HG03159 (cell line): ENCODE measurements at regions not wholly inside any gene's neighbourhood (a gene's known extent, or its start where the extent isn't known, plus 50 kb on each side); places are given as distances from the start of the nearest gene placed in this dataset.

Experiments
- ATAC-seq: cut with Tn5 transposase; IDR thresholded peaks from one replicate; pipeline ENCODE4 v1.9.1; 2021; ENCODE audit warnings: mild to moderate bottlenecking, moderate library complexity; ENCODE audit not compliant: unreplicated experiment

DNA sequence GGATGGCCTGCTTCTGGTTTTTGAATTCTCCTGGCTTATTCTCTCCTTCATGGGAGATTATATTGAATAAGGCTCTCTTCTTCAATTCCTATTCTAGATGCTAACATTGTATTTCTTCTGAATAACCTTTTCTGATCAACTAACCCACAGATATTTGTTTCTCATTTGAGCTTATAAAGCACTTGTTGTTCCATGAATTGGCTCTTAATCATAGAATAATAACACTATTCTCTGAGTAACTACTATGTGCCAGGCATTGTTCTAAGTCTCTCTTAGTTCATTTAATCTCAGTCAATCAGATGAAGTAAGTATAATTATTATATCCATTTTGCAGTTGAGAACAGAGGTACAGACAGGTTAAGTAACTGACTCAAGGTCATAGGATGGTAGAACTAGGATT is 136.3 kb upstream of the MLIP start:
- ATAC-seq, result no peak

DNA sequence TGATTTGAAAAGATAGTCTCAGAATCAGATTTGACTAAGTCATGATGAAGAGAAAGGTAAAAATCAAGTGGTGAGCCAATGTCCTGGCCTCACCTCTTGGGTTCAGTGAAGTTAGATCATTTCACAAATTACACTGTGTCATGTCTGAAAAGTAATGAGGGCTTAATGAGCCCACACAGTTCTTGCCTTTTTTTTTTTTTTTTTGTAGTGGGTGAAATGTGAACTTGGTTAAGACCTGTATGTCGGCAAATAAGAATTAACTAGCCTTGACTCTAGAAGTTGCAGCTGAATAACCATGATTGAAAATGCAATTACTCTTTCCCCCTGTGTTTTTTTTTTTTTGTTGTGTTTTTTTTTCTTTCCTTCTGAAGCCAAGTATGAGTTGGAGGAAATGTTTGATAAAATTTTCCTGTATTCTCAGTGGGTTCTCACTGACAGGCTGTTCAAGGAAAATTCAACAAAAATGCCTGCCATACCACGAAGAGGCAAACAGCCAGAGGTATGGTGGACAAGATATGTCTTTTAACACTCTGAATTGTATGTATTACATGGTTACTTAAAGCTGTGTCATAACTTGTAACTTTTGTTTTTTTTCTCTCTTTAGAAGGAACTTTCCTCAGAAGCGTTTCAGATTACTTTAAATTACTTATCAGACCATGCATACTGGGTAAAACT is 135.2 kb upstream of the MLIP start:
- ATAC-seq, result no peak

DNA sequence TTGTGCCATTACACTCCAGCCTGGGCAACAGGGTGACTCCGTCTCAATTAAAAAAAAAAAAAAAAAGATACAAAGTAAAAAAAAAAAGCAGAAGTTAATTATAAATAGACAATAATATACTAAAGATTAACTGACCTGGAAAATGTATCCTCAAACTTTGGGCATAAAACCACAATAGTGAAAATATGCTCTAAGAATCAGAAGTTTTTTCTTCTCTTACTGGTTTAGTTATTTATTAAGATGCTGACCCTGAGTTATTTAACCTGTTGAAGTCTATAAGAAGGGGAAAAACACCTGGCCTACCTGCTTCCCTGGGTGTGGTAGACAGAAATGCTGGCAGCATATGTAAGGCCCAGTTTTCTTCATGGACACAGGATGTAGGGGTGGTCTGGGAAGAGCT is 133.7 kb upstream of the MLIP start:
- ATAC-seq, result no peak

DNA sequence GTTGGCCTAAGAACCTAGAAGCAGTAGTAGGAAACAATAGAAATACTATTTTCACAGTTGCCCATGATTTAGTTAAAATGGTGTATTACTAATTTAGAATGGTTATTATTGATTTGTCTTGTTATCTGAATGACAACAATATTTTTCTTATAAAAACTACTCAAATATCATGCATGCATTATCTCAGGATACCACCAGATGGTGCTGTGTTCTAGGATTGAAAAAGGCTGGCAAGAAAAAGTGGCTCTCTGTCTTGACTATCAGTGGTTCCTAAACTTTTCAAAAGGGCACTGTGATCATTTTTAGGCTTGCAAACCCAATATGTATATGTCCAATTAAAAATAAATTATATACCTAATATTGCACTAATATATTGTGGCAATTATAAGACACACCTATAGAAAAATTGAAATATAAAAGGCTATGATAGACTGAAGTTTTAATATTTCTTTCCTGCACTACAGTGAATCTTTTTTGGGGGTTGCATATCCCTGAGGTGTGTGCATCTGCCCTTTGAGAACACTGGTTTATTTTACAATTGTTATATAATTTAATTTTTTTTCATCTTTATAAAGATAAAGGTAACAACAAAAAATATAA is 131.7 kb upstream of the MLIP start:
- peak; percentile 54 for ATAC-seq

DNA sequence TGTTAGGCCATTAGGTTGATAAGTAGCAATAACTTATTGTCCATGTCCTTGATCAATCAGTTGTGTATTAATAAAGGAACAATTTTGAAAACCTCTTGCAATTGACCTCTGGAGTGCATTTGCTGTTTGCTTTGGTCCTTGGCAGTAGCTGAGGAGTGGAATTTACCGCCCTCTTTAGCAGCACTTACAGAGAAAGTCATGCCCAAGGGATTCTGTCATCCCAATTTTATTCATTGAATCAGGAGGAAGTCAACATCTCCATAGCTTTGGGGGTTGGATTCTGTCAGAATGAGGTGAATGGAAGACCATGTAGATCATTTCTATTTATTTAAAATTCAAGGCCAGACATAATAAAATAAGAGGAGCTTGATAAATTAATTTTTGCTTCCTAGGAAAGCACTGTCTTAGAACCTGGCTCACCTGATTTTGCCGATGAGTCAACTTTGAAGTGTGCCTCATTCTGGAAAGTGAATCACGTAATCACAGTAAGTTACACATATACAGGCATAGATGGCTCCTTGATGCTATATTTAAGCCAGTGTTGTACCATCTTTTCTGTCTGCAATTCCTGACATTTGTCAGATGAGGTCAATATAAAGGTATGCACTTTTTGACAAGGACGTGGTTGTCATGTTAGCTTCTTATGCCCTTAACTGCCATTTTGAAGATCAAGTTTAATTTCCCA is 128.7 kb upstream of the MLIP start:
- no peak for ATAC-seq

DNA sequence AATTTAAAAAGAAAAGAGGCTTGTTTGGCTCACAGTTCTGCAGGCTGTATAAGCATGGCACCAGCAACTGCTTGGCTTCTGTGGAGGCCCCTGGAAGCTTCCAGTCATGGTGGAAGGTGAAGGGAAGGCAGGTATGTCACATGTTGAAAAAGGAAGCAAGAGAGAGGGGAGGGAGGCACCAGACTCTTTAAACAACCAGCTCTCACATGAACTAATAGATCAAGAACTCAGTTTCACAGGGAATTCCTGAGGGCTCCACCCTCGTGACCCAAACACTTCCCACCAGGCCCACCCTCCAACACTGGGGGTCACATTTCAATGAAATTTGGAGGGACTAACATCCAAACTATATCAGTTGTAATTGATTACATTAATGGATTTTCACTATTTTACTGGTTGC is 127.9 kb upstream of the MLIP start:
- ATAC-seq, result no peak

GRCh38 chr6:53984163-53984562 is 127.1 kb upstream of the MLIP start:
- ATAC-seq, result no peak

- ATAC-seq, result no peak
Measured at GRCh38 chr6:53984581-53984980, 126.7 kb upstream of the MLIP start.

GRCh38 chr6:53985366-53985765 is 125.9 kb upstream of the MLIP start:
- no peak for ATAC-seq

- no peak for ATAC-seq
Measured at GRCh38 chr6:53986165-53986720, 125.0 kb upstream of the MLIP start.

DNA sequence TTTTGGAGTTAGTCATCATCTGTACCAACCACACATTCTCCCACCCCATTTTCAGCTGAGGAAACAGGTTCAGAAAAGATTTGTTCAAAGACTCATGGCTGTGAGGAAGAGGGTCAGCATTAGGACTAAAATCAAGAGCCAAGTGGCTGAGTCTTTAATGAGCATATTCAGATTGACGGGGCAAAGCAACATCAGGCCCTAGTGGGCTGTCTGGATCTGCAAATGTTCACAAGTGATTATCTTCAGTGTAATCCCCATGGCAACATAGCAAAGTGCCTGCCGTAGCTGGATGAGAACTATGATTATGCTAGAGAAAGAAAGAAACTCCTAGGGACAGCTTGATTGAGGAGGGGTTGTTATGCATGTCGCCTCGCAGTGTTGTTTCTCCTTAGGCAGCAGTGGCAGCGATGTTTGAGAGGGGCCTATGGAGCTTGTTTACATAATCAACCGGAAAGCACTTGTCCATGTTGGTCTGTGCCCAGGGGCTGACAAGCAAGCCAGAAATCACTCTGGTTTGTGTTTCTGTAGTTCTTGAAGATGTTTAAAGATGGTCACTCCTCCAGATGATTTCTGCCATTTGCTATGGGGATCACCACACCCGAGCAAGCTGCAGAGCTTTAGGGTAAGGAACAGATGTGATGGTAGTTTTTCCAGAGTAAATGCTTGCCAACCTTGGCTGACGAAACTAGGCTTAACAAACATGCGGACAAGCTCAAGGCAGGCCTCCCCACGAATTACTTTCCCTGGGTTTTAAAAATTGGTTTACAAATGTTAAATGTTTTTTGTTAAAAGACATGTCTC is 124.3 kb upstream of the MLIP start:
- no peak for ATAC-seq

DNA sequence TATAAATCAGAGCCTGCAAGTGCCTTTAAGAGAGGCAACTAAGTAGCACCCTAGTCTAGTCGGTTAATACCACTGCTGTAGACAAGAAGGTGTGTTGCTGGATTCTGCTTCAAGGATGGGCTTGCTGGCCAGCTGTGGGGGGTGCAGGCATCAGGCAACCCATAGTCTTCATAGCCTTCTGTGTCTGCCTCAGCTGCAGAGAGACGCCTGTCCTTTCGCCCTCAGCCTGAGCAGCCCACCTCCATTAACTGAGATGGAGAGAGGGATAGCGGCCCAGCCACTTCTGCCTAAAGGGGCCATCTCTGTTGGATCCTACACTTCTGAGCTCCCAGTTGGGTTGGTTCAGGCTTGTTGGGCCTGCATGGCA is 123.7 kb upstream of the MLIP start:
- no peak for ATAC-seq

GRCh38 chr6:53989504-53989903 is 121.7 kb upstream of the MLIP start:
- ATAC-seq, result no peak

- ATAC-seq, result no peak
Measured at GRCh38 chr6:53992522-53992921, 118.7 kb upstream of the MLIP start.

DNA sequence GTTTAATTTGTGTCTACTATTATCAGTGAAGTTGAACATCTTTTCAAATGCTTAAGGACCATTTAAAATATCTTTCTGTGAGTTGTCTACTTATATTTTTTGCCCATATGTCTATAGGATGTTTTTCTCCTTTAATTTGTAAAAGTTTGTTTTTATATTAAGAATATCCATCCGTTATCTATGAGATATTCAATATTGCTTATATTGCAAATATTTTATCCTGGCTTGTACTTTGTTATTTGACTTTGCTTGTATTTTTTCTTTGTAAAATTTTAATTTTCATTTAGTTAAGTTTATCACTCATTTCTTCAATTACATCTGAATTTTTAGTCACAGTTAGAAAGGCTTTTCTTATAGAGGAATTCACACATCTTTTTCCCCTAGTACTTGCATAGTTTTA is 117.0 kb upstream of the MLIP start:
- ATAC-seq, result no peak

DNA sequence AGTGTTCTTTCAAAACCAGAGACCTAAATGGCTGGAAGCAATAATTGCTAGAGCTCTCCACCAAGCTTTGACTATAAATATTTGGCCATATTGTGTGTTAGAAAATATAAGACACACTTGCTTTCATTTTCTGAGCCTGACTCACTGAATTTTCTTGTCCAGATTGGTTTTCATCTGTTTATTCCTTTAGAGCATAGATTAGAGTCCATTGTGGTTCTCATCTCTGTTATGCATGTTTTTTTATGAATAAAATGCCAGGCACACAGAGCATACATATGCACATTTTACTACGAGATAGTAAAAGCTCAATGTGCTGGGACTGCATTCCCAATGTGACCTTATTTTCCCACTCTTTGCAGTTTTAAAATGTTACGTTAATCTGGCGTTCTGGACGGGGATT is 115.3 kb upstream of the MLIP start:
- ATAC-seq, result no peak

DNA sequence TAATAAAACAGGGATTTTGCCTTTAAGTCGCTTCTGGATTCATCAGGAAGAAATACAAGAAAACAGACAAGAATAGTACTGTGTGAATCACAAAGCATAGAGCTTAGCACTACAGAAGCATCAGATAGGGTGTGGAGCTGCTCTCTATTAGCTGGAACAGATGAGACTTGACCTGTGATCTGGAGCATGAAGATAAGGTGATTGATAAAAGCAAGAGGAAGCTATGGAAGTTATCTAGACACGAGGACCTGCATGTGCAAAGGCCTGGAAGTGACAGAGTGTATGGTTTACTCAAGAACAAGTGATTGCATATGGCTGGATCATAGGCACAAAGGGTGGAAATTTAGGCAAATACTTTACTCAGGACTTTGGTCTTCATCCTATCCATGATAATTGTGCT is 112.9 kb upstream of the MLIP start:
- ATAC-seq, result no peak

DNA sequence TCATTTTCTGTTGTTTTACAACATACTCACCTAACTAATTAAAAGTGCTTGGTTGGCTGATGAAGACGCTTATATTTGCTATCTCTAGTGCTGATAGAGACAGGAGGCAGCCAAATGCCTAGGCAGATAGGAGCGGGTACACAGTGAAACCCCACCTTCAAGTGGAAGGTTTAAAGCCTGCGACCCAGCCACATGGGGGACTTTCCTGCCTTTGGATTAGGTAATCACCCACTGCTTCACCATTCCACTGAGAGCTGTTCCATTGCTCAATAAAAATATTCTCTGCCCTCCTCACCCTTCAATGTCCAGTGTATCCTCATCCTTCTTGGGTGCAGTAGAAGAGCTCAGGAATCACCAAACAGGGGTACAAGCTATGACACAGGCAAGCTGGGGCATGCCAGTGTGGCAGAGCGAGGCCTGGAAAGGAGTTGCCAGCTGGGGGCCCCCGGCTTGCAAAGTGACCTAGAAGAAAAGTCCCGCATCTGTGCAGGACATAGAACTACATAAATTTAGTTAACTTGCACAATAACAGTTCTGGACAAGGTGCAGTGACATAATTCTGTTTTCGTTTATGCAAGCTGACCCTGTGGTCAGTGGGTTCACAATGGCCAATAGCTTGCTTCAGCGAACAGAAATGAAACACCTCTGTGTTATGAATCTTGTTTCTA is 112.0 kb upstream of the MLIP start:
- no peak for ATAC-seq

DNA sequence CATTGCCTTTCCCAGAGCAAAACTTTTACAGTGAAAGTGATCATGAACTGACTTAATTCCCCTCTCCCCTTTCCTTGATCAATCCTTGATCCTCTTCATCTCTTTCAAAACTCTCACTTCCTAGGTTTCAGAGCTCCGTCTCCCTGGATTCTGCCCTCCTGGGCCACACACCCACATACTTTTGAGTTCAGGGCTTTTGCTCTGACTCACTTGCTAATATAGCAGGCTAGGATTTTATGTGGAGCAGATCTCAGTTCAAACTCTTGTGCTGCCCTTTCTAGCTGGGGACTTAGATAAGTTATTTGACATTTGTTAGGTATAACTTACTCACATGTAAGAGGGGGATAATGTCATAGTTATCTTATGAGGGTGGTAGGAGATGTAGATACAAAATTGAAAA is 109.1 kb upstream of the MLIP start:
- no peak for ATAC-seq

DNA sequence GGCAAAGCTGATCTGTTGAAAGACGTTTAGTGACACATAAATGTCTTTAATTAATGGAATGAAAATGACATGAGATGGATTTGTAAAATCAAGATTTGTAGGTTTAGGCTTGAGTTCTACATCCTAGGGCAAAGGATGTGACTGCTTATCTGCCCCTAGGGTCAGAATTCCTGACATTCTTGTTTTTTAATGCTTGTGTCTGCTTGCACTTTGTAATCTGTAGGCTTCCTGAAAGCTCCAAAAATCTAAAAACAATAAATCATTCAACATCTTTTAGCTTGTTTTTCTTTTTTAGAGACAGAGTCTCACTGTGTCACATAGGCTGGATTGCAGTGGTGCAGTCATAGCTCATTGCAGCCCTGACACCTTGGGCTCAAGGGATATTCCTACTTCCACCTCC is 107.9 kb upstream of the MLIP start:
- ATAC-seq, result no peak

DNA sequence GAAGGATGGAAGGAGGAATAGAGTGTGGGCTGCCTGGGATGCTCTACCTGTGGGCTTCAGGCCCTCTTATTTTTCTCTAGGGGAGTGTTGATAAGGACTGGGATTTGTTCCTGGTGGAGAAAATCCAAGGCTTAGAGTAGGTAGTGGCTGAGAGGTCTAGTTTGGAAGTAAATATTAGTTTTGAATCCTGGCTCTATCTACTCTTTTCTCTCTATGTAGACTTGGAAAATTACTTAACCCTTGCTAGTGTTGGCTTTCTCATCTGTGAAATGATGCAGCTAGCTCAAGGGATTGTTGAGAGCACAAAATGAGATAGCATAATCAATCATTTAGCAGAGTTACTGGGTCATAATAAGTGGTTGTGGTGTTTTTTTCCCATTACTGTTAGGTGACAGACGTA is 102.7 kb upstream of the MLIP start:
- no peak for ATAC-seq
